ENCODE measurements at regions not wholly inside any gene's neighbourhood (a gene's known extent, or its start where the extent isn't known, plus 50 kb on each side); places are given as distances from the start of the nearest gene placed in this dataset.

- H3K4me3 ChIP-seq (ENCODE audit: low read depth, low read length): no peak overlapping the region
- CTCF ChIA-PET: interaction anchor here (0.5 kb wide), 1 partner anchor 42 kb away, joined by 7 read pairs; no protein-coding TSS in a partner anchor
- H3K4me1 ChIP-seq (ENCODE audit: control insufficient read depth, insufficient read depth, low read length): peaks cover 10% of the 10 kb centered on the region
- no peaks in the 10 kb centered on the region for H3K36me3 ChIP-seq (ENCODE audit: control insufficient read depth in 2 of 2, insufficient read depth in 1 of 2, low read length in 2 of 2)
- no peak overlapping the region for H3K27ac ChIP-seq (ENCODE audit: extremely low read depth, low read depth, low read length)
- no peaks in the 10 kb centered on the region for H3K9me3 ChIP-seq (ENCODE audit: control insufficient read depth, insufficient read depth, low read depth, low read length)
- POLR2A ChIA-PET: no interaction called here
- TF ChIP-seq ZNF18 (tag by site-specific recombination; IDR thresholded peaks at IDR 0.05) (no peak), ZNF677 (tag by site-specific recombination; IDR thresholded peaks at IDR 0.05) (no peak), ZFP41 (tag by site-specific recombination; IDR thresholded peaks at IDR 0.05; ENCODE audit: borderline replicate concordance) (no peak), ZNF777 (tag by site-specific recombination; IDR thresholded peaks at IDR 0.05; ENCODE audit: borderline replicate concordance) (no peak), ZNF571 (tag by site-specific recombination; IDR thresholded peaks at IDR 0.05) (no peak), ZIC2 (tag by site-specific recombination; IDR thresholded peaks at IDR 0.05) (peak; percentile 86), ZBTB17 (tag by site-specific recombination; IDR thresholded peaks at IDR 0.05) (no peak), ZNF837 (tag by site-specific recombination; IDR thresholded peaks at IDR 0.05) (no peak), ZNF37A (tag by site-specific recombination; IDR thresholded peaks at IDR 0.05) (no peak), ZNF211 (tag by site-specific recombination; IDR thresholded peaks at IDR 0.05; ENCODE audit: low read depth) (no peak), PRDM10 (tag by site-specific recombination; IDR thresholded peaks at IDR 0.05) (no peak), ZNF266 (tag by site-specific recombination; IDR thresholded peaks at IDR 0.05; ENCODE audit: low read depth) (no peak), ZNF423 (tag by site-specific recombination; IDR thresholded peaks at IDR 0.05) (no peak), KLF10 (tag by site-specific recombination; IDR thresholded peaks at IDR 0.05) (no peak), ZFHX2 (tag by site-specific recombination; conservative IDR thresholded peaks at IDR 0.05) (peak; percentile 60), ZNF623 (tag by site-specific recombination; IDR thresholded peaks at IDR 0.05) (no peak), OVOL3 (tag by site-specific recombination; IDR thresholded peaks at IDR 0.05) (no peak), ZNF169 (tag by site-specific recombination; IDR thresholded peaks at IDR 0.05) (no peak), ZNF302 (tag by site-specific recombination; IDR thresholded peaks at IDR 0.05; ENCODE audit: low read depth) (no peak), ELK4 (IDR thresholded peaks at IDR 0.05; ENCODE audit: borderline replicate concordance, low read depth, low read length) (no peak), ZNF132 (tag by site-specific recombination; IDR thresholded peaks at IDR 0.05; ENCODE audit: borderline replicate concordance) (no peak), KLF1 (tag by site-specific recombination; IDR thresholded peaks at IDR 0.05) (0 out of 2 replicates have a peak, but pooled peaks have one; percentile 12), ZNF768 (tag by site-specific recombination; IDR thresholded peaks at IDR 0.05) (no peak), EGR2 (tag by site-specific recombination; IDR thresholded peaks at IDR 0.05; ENCODE audit: low read depth) (no peak), ZNF202 (tag by site-specific recombination; IDR thresholded peaks at IDR 0.05; ENCODE audit: borderline replicate concordance) (no peak), ZNF26 (tag by site-specific recombination; IDR thresholded peaks at IDR 0.05) (no peak), ZNF580 (tag by site-specific recombination; IDR thresholded peaks at IDR 0.05) (no peak), ZNF280C (tag by site-specific recombination; IDR thresholded peaks at IDR 0.05) (no peak), FEZF1 (tag by site-specific recombination; IDR thresholded peaks at IDR 0.05) (0 out of 2 replicates have a peak, but pooled peaks have one; percentile 7)
Measured at GRCh38 chr6:14882394-14883026, 363.4 kb upstream of the JARID2 start.
